ENCODE measurements at regions not wholly inside any gene's neighbourhood (a gene's known extent, or its start where the extent isn't known, plus 50 kb on each side); places are given as distances from the start of the nearest gene placed in this dataset.

DNA sequence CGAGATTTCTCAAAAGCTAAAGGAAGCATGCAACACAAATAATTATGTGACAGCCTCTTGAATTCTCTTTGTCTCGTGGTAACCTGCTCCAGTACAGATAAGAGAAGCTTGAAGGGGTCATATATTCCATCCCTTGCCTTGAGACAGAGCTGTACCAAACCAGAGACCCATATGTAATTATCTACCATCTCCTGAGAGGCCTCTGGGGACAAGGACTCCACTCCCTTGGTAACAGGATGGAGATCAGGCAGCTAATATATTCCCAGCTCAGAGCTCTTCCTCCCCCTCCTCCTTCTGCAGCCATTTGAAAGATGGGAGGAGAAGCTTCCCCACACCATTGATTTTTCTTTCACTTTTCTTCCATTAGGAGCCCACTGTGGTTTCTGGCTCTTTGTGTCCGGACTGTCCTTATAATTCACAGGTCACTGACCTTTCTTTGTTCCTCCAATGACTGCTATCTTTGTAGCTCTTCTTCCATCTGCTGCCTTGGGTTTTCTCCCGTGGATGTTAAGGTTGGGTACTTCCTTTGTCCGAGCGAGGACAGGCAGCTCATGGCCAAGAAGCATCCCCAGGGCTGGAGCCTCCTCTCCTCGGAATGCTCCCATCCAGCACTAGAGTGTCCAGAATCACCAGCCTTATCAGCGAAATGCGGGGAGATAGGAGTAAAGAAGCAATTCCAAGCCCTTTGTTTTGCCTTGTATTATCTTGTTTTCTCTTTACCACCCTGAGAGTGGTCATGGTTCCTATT is 51.4 kb upstream of the CALM2 start:
- H3K9me2 ChIP-seq (ENCODE audit: low read depth, low read length): no peaks in the 10 kb centered on the region
- H2AFZ ChIP-seq (ENCODE audit: low read length): no peak overlapping the region
- H3F3A ChIP-seq (ENCODE audit: insufficient read depth, low read length): no peaks in the 10 kb centered on the region
- no peaks in the 10 kb centered on the region for H3K79me2 ChIP-seq (ENCODE audit: insufficient read depth, low read length)
- no peak for TF ChIP-seq EZH2 (IDR thresholded peaks at IDR 0.05; ENCODE audit: borderline replicate concordance, low read length)
- TF ChIP-seq, protein P1, sequence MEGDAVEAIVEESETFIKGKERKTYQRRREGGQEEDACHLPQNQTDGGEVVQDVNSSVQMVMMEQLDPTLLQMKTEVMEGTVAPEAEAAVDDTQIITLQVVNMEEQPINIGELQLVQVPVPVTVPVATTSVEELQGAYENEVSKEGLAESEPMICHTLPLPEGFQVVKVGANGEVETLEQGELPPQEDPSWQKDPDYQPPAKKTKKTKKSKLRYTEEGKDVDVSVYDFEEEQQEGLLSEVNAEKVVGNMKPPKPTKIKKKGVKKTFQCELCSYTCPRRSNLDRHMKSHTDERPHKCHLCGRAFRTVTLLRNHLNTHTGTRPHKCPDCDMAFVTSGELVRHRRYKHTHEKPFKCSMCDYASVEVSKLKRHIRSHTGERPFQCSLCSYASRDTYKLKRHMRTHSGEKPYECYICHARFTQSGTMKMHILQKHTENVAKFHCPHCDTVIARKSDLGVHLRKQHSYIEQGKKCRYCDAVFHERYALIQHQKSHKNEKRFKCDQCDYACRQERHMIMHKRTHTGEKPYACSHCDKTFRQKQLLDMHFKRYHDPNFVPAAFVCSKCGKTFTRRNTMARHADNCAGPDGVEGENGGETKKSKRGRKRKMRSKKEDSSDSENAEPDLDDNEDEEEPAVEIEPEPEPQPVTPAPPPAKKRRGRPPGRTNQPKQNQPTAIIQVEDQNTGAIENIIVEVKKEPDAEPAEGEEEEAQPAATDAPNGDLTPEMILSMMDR (IDR thresholded peaks at IDR 0.05; ENCODE audit: low read length): no peak
- H4K20me1 ChIP-seq (ENCODE audit: insufficient read depth, low read length): no peaks in the 10 kb centered on the region
- peaks cover 3% of the 10 kb centered on the region; the same call in 1 of the 2 replicates for H3K27me3 ChIP-seq (ENCODE audit: insufficient read depth, low read length)
- no peaks in the 10 kb centered on the region for H3K9me3 ChIP-seq (ENCODE audit: low read length)
- H3K4me3 ChIP-seq (ENCODE audit: low read depth, low read length, poor library complexity, severe bottlenecking): no peak overlapping the region
- no peak overlapping the region for H3K27ac ChIP-seq (ENCODE audit: low read depth, low read length, poor library complexity, severe bottlenecking)
- H3K36me3 ChIP-seq (ENCODE audit: insufficient read depth, low read length): no peaks in the 10 kb centered on the region
- no peak overlapping the region for H3K4me2 ChIP-seq (ENCODE audit: low read length)
- H3K4me1 ChIP-seq (ENCODE audit: insufficient read depth, low read length, severe bottlenecking): peaks cover 8% of the 10 kb centered on the region
- H3K9ac ChIP-seq (ENCODE audit: low read length): no peak overlapping the region

DNA sequence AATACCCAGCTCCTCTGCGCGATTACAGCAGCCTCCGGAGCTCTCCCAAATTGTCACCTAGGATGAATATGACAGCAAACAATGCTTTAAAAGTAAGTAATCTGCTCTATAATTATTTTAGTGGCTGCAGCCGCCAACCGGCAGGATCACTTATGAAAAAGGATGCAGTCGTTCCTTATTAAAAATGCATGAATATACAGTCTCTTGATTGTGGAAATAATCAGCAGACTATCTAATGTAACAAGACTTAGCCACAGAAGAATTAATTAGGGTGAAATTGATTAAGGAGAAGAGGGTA is 50.6 kb upstream of the CALM2 start:
- peaks cover 8% of the 10 kb centered on the region for H3K4me1 ChIP-seq (ENCODE audit: insufficient read depth, low read length, severe bottlenecking)
- H2AFZ ChIP-seq (ENCODE audit: low read length): no peak overlapping the region
- no peak overlapping the region for H3K9ac ChIP-seq (ENCODE audit: low read length)
- no peaks in the 10 kb centered on the region for H3K9me2 ChIP-seq (ENCODE audit: low read depth, low read length)
- H3K4me3 ChIP-seq (ENCODE audit: low read depth, low read length, poor library complexity, severe bottlenecking): no peak overlapping the region
- H3K79me2 ChIP-seq (ENCODE audit: insufficient read depth, low read length): no peaks in the 10 kb centered on the region
- peaks cover 3% of the 10 kb centered on the region; the same call in 1 of the 2 replicates for H3K27me3 ChIP-seq (ENCODE audit: insufficient read depth, low read length)
- no peak overlapping the region for H3K4me2 ChIP-seq (ENCODE audit: low read length)
- no peak overlapping the region for H3K27ac ChIP-seq (ENCODE audit: low read depth, low read length, poor library complexity, severe bottlenecking)
- no peak for TF ChIP-seq EZH2 (IDR thresholded peaks at IDR 0.05; ENCODE audit: borderline replicate concordance, low read length)
- TF ChIP-seq, protein P1 (IDR thresholded peaks at IDR 0.05; ENCODE audit: low read length): no peak
- H3K36me3 ChIP-seq (ENCODE audit: insufficient read depth, low read length): no peaks in the 10 kb centered on the region
- no peaks in the 10 kb centered on the region for H3F3A ChIP-seq (ENCODE audit: insufficient read depth, low read length)
- H4K20me1 ChIP-seq (ENCODE audit: insufficient read depth, low read length): no peaks in the 10 kb centered on the region
- H3K9me3 ChIP-seq (ENCODE audit: low read length): no peaks in the 10 kb centered on the region

GRCh38 chr2:47226132-47226922 is 50.0 kb upstream of the CALM2 start:
- no peak overlapping the region for H3K4me3 ChIP-seq (ENCODE audit: low read depth, low read length, poor library complexity, severe bottlenecking)
- peaks cover 3% of the 10 kb centered on the region; the same call in 1 of the 2 replicates for H3K27me3 ChIP-seq (ENCODE audit: insufficient read depth, low read length)
- TF ChIP-seq EZH2 (IDR thresholded peaks at IDR 0.05; ENCODE audit: borderline replicate concordance, low read length): no peak
- H3K79me2 ChIP-seq (ENCODE audit: insufficient read depth, low read length): no peaks in the 10 kb centered on the region
- peaks cover 8% of the 10 kb centered on the region for H3K4me1 ChIP-seq (ENCODE audit: insufficient read depth, low read length, severe bottlenecking)
- H3K27ac ChIP-seq (ENCODE audit: low read depth, low read length, poor library complexity, severe bottlenecking): no peak overlapping the region
- H4K20me1 ChIP-seq (ENCODE audit: insufficient read depth, low read length): no peaks in the 10 kb centered on the region
- H3K36me3 ChIP-seq (ENCODE audit: insufficient read depth, low read length): no peaks in the 10 kb centered on the region
- no peak overlapping the region for H2AFZ ChIP-seq (ENCODE audit: low read length)
- no peaks in the 10 kb centered on the region for H3K9me2 ChIP-seq (ENCODE audit: low read depth, low read length)
- H3K9me3 ChIP-seq (ENCODE audit: low read length): no peaks in the 10 kb centered on the region
- H3K4me2 ChIP-seq (ENCODE audit: low read length): no peak overlapping the region
- H3K9ac ChIP-seq (ENCODE audit: low read length): no peak overlapping the region
- H3F3A ChIP-seq (ENCODE audit: insufficient read depth, low read length): no peaks in the 10 kb centered on the region
